Neural cell (in vitro differentiated cells): ENCODE measurements at regions not wholly inside any gene's neighbourhood (a gene's known extent, or its start where the extent isn't known, plus 50 kb on each side); places are given as distances from the start of the nearest gene placed in this dataset.

Experiments used
- EP300 ChIP-seq: fragments of 450-650 bp; conservative IDR thresholded peaks from 2 replicates; pipeline ENCODE4 v1.6.1; 2014; ENCODE audit warnings: antibody characterized with exemption, mild to moderate bottlenecking, moderate library complexity; ENCODE audit not compliant: poor library complexity, severe bottlenecking
- EZH2 ChIP-seq: fragments of 200-600, 300-800 bp; shearing (Covaris generic), sonication (generic); IDR thresholded peaks from 2 replicates; pipeline ENCODE4 v1.6.1; 2014; ENCODE audit warnings: antibody characterized with exemption, low read length, borderline replicate concordance, mild to moderate bottlenecking; ENCODE audit not compliant: insufficient read depth, poor library complexity, severe bottlenecking
- MXI1 ChIP-seq: fragments of 450-650 bp; conservative IDR thresholded peaks from 2 replicates; pipeline ENCODE4 v1.6.1; 2014; ENCODE audit warnings: antibody characterized with exemption, mild to moderate bottlenecking; ENCODE audit not compliant: poor library complexity, severe bottlenecking
- POLR2AphosphoS5 ChIP-seq: IDR thresholded peaks from 2 replicates; pipeline ENCODE4 v1.6.1; 2012
- RAD21 ChIP-seq: fragments of 450-650 bp; conservative IDR thresholded peaks from 2 replicates; pipeline ENCODE4 v1.6.1; 2014; ENCODE audit warnings: antibody characterized with exemption, mild to moderate bottlenecking, moderate library complexity
- SMC3 ChIP-seq: fragments of 450-650 bp; conservative IDR thresholded peaks from 2 replicates; pipeline ENCODE4 v1.6.1; 2014; ENCODE audit warnings: antibody characterized with exemption, mild to moderate bottlenecking, moderate library complexity; ENCODE audit not compliant: poor library complexity
- TF ChIP-seq, protein P1 (sequence below): fragments of 450-650 bp; IDR thresholded peaks from 2 replicates; pipeline ENCODE4 v1.5.1; 2014; ENCODE audit warnings: antibody characterized with exemption, mild to moderate bottlenecking, moderate library complexity; ENCODE audit not compliant: poor library complexity, severe bottlenecking
- TF ChIP-seq, protein P2 (sequence below): IDR thresholded peaks from 2 replicates; pipeline ENCODE4 v1.6.1; 2012; ENCODE audit warnings: borderline replicate concordance

DNA sequence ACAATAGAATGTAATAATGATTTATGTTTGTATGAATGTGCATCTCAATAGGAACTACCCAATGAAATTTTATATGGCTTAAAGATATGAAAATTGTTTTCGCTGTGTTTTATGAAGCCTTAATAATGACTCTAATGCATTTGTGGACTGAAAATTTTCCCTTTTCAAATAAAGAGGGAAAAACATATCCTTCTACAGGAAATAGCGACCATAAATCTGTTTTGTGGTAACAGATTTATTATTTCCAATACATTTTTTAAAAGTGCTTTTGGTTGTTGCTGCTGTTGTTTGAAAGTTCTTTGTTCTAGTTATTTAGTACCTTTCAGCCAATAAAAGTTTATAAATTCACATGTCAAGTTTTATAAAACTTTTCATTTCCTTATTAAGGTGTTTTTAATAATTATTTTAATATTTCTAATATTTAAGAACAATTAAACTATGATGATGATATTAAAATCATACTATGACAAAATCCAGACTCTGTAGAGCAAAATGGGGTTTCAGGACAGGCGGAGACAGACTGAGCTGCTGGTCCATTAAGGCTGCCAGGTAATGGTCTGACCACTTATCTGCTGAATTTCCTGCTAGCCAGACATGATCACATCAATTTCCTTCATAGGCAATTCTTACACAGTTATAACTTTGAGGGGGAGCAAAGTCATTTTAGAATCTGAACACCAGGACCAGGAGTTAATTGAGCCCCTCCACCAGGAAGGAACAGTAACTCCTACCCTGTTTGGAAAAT, 65.7 kb upstream of the NEUROD1 start:
- TF ChIP-seq, protein P1, sequence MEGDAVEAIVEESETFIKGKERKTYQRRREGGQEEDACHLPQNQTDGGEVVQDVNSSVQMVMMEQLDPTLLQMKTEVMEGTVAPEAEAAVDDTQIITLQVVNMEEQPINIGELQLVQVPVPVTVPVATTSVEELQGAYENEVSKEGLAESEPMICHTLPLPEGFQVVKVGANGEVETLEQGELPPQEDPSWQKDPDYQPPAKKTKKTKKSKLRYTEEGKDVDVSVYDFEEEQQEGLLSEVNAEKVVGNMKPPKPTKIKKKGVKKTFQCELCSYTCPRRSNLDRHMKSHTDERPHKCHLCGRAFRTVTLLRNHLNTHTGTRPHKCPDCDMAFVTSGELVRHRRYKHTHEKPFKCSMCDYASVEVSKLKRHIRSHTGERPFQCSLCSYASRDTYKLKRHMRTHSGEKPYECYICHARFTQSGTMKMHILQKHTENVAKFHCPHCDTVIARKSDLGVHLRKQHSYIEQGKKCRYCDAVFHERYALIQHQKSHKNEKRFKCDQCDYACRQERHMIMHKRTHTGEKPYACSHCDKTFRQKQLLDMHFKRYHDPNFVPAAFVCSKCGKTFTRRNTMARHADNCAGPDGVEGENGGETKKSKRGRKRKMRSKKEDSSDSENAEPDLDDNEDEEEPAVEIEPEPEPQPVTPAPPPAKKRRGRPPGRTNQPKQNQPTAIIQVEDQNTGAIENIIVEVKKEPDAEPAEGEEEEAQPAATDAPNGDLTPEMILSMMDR, result no peak
- TF ChIP-seq RAD21 (no peak), POLR2AphosphoS5 (no peak), EP300 (no peak), EZH2 (no peak), MXI1 (no peak), SMC3 (no peak)
- TF ChIP-seq, protein P2, sequence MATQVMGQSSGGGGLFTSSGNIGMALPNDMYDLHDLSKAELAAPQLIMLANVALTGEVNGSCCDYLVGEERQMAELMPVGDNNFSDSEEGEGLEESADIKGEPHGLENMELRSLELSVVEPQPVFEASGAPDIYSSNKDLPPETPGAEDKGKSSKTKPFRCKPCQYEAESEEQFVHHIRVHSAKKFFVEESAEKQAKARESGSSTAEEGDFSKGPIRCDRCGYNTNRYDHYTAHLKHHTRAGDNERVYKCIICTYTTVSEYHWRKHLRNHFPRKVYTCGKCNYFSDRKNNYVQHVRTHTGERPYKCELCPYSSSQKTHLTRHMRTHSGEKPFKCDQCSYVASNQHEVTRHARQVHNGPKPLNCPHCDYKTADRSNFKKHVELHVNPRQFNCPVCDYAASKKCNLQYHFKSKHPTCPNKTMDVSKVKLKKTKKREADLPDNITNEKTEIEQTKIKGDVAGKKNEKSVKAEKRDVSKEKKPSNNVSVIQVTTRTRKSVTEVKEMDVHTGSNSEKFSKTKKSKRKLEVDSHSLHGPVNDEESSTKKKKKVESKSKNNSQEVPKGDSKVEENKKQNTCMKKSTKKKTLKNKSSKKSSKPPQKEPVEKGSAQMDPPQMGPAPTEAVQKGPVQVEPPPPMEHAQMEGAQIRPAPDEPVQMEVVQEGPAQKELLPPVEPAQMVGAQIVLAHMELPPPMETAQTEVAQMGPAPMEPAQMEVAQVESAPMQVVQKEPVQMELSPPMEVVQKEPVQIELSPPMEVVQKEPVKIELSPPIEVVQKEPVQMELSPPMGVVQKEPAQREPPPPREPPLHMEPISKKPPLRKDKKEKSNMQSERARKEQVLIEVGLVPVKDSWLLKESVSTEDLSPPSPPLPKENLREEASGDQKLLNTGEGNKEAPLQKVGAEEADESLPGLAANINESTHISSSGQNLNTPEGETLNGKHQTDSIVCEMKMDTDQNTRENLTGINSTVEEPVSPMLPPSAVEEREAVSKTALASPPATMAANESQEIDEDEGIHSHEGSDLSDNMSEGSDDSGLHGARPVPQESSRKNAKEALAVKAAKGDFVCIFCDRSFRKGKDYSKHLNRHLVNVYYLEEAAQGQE, result no peak
